ENCODE measurements at regions not wholly inside any gene's neighbourhood (a gene's known extent, or its start where the extent isn't known, plus 50 kb on each side); places are given as distances from the start of the nearest gene placed in this dataset.
"Not testable (repeated sequence)": the region's sequence is repeated elsewhere in the genome, so short reads cannot be mapped to it uniquely, and the experiment has no call there.

GRCh38 chr18:30828700-30829099 is 213.8 kb downstream of the DSC3 start:
- DNase-seq (ENCODE audit: low spot score) = no peak

GRCh38 chr18:30819619-30820018 is 222.9 kb downstream of the DSC3 start:
- DNase-seq (ENCODE audit: low spot score) = no peak

- no peak for DNase-seq (ENCODE audit: low spot score)
These were observed 228.1 kb downstream of the DSC3 start for GRCh38 chr18:30814446-30814845.

GRCh38 chr18:30811580-30811979 is 231.0 kb downstream of the DSC3 start:
- no peak for DNase-seq (ENCODE audit: low spot score)

GRCh38 chr18:30810580-30810979 is 232.0 kb downstream of the DSC3 start:
- no peak for DNase-seq (ENCODE audit: low spot score)

- DNase-seq (ENCODE audit: low spot score) = no peak
These were observed 235.7 kb downstream of the DSC3 start for GRCh38 chr18:30806823-30807222.

- DNase-seq (ENCODE audit: low spot score) = no peak
These were observed 241.7 kb downstream of the DSC3 start for GRCh38 chr18:30800800-30801199.

GRCh38 chr18:30792051-30792450 is 250.5 kb downstream of the DSC3 start:
- no peak for DNase-seq (ENCODE audit: low spot score)

- DNase-seq (ENCODE audit: low spot score) = not testable (repeated sequence)
These were observed 254.0 kb downstream of the DSC3 start for GRCh38 chr18:30788411-30788991.

- no peak for DNase-seq (ENCODE audit: low spot score)
These were observed 255.1 kb downstream of the DSC3 start for GRCh38 chr18:30787410-30787809.

GRCh38 chr18:30781601-30782000 is 260.9 kb downstream of the DSC3 start:
- DNase-seq (ENCODE audit: low spot score) = no peak

GRCh38 chr18:30775629-30776028 is 266.9 kb downstream of the DSC3 start:
- no peak for DNase-seq (ENCODE audit: low spot score)

GRCh38 chr18:30772170-30772569 is 270.4 kb downstream of the DSC3 start:
- DNase-seq (ENCODE audit: low spot score) = not testable (repeated sequence)

- DNase-seq (ENCODE audit: low spot score) = no peak
These were observed 276.5 kb downstream of the DSC3 start for GRCh38 chr18:30766053-30766452.

- DNase-seq (ENCODE audit: low spot score) = no peak
These were observed 277.3 kb downstream of the DSC3 start for GRCh38 chr18:30765247-30765646.

- DNase-seq (ENCODE audit: low spot score) = no peak
These were observed 278.6 kb downstream of the DSC3 start for GRCh38 chr18:30763902-30764350.

GRCh38 chr18:30754846-30755245 is 287.7 kb downstream of the DSC3 start:
- DNase-seq (ENCODE audit: low spot score) = no peak

GRCh38 chr18:30748541-30748940 is 294.0 kb downstream of the DSC3 start:
- DNase-seq (ENCODE audit: low spot score) = no peak

- DNase-seq (ENCODE audit: low spot score) = no peak
These were observed 296.3 kb downstream of the DSC3 start for GRCh38 chr18:30746224-30746623.

GRCh38 chr18:30743033-30743432 is 299.5 kb downstream of the DSC3 start:
- DNase-seq (ENCODE audit: low spot score) = no peak

- DNase-seq (ENCODE audit: low spot score) = no peak
These were observed 311.6 kb downstream of the DSC3 start for GRCh38 chr18:30730915-30731314.

- no peak for DNase-seq (ENCODE audit: low spot score)
These were observed 314.7 kb downstream of the DSC3 start for GRCh38 chr18:30727849-30728248.

- no peak for DNase-seq (ENCODE audit: low spot score)
These were observed 329.2 kb downstream of the DSC3 start for GRCh38 chr18:30713299-30713698.

- no peak for DNase-seq (ENCODE audit: low spot score)
These were observed 330.2 kb downstream of the DSC3 start for GRCh38 chr18:30712383-30712782.

- no peak for DNase-seq (ENCODE audit: low spot score)
These were observed 332.9 kb downstream of the DSC3 start for GRCh38 chr18:30709595-30709994.

Measured in GM03348 (cell line).